Fibroblast of lung (primary cell): ENCODE measurements at regions not wholly inside any gene's neighbourhood (a gene's known extent, or its start where the extent isn't known, plus 50 kb on each side); places are given as distances from the start of the nearest gene placed in this dataset.

Experiments
- EZH2 ChIP-seq: IDR thresholded peaks from 2 replicates; pipeline ENCODE4 v1.5.1; 2012; ENCODE audit warnings: low read length, control low read depth, mild to moderate bottlenecking; ENCODE audit errors: missing control alignments
- TF ChIP-seq, protein P1 (sequence below), 2 donors: IDR thresholded peaks in 1 of 2; conservative IDR thresholded peaks in 1 of 2; 1 replicate in 1 of 2; 2 replicates in 1 of 2; pipeline ENCODE4 v1.5.1; 2011 to 2012; ENCODE audit warnings: low read length in 2 of 2, control low read depth in 1 of 2, inconsistent platforms in 1 of 2, low read depth in 1 of 2, mild to moderate bottlenecking in 1 of 2

DNA sequence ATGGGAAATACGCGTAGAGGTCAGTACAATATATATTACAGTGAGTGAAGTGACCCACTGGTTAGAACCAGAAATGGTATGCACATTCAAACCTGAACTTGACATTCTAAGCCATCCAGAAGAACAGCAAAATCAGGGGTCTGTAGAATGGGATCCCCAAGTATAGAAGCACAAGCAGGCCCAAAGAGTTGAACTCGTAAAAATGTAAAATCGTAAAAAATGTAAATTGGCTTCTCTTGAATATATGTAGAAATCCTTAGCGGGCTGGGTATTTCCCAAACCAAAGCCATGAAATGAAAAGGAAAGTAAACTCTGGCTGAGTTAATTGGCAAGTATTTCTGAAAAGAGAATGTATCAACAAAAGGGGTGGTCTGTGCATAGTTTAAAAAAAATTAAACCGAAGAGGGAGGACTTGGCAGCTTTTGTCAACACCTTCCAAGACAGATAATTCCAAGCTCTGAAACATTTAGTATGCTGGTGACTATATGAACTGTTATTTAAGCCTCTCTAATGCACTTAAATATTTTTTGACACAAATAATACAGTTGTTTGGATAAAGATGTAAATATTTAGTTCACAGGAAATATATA is 1505.6 kb upstream of the FLRT2 start:
- TF ChIP-seq, protein P1, sequence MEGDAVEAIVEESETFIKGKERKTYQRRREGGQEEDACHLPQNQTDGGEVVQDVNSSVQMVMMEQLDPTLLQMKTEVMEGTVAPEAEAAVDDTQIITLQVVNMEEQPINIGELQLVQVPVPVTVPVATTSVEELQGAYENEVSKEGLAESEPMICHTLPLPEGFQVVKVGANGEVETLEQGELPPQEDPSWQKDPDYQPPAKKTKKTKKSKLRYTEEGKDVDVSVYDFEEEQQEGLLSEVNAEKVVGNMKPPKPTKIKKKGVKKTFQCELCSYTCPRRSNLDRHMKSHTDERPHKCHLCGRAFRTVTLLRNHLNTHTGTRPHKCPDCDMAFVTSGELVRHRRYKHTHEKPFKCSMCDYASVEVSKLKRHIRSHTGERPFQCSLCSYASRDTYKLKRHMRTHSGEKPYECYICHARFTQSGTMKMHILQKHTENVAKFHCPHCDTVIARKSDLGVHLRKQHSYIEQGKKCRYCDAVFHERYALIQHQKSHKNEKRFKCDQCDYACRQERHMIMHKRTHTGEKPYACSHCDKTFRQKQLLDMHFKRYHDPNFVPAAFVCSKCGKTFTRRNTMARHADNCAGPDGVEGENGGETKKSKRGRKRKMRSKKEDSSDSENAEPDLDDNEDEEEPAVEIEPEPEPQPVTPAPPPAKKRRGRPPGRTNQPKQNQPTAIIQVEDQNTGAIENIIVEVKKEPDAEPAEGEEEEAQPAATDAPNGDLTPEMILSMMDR (conservative IDR thresholded peaks at IDR 0.05 in 1 of 2, IDR thresholded peaks at IDR 0.05 in 1 of 2; ENCODE audit: low read depth in 1 of 2, low read length in 2 of 2) = no peak
- TF ChIP-seq EZH2 = no peak
